Prostate gland (tissue), 2 donors: ENCODE measurements at regions not wholly inside any gene's neighbourhood (a gene's known extent, or its start where the extent isn't known, plus 50 kb on each side); places are given as distances from the start of the nearest gene placed in this dataset.

Experiments
- POLR2A ChIP-seq: fragments of 450-650 bp; IDR thresholded peaks from one replicate; pipeline ENCODE4 v1.6.1; 2016; ENCODE audit warnings: antibody characterized with exemption, mild to moderate bottlenecking
- POLR2AphosphoS5 ChIP-seq: sonication (generic); formaldehyde crosslinking; IDR thresholded peaks from one replicate; pipeline ENCODE4 v1.6.1; 2017; ENCODE audit warnings: antibody characterized with exemption
- TF ChIP-seq, protein P1 (sequence below), 4 experiments: fragments of 200-600 bp in 2 of 4; fragments of 450-650 bp in 2 of 4; sonication (generic) in 2 of 4; IDR thresholded peaks; 1 replicate in 3 of 4; 2 replicates in 1 of 4; pipeline ENCODE4 v1.5.1; 2016 to 2019; ENCODE audit warnings: antibody characterized with exemption in 4 of 4, mild to moderate bottlenecking in 2 of 4, moderate library complexity in 2 of 4

DNA sequence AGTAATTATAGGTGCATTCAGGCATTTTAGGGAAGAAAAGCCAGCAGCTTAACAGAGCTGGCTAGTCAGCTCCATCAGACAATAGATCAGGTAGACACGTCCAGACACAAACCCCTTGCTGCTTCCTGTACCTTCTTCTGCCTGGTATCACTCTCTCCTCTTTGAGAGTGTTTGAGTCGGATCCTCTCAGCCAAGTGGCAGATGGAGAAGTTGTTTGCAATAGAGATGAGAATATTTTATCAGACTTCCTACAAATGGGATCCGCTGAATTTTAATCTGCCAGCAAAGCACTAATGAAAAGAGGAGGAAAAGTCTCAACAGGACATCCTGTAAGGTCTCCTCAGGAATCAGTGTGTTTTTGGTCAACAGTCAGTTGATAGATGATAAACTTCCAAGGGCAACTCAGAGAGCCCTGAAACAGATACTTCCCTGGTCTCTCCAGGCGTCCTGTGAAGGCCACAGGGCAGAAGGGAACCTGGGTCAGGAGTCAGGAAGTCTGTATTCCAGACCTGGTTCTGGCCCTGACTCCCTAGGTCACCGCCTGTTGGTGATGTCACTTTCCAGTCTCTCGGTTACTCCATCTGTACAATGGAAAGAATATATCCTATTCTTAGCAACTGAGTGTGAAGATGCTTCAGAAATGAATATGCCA, 62.1 kb upstream of the PROX1 start:
- TF ChIP-seq, protein P1, sequence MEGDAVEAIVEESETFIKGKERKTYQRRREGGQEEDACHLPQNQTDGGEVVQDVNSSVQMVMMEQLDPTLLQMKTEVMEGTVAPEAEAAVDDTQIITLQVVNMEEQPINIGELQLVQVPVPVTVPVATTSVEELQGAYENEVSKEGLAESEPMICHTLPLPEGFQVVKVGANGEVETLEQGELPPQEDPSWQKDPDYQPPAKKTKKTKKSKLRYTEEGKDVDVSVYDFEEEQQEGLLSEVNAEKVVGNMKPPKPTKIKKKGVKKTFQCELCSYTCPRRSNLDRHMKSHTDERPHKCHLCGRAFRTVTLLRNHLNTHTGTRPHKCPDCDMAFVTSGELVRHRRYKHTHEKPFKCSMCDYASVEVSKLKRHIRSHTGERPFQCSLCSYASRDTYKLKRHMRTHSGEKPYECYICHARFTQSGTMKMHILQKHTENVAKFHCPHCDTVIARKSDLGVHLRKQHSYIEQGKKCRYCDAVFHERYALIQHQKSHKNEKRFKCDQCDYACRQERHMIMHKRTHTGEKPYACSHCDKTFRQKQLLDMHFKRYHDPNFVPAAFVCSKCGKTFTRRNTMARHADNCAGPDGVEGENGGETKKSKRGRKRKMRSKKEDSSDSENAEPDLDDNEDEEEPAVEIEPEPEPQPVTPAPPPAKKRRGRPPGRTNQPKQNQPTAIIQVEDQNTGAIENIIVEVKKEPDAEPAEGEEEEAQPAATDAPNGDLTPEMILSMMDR (IDR thresholded peaks at IDR 0.05): no peak
- TF ChIP-seq POLR2A (no peak), POLR2AphosphoS5 (no peak)
